DMS79 treated with DMSO at 0.1 percent for 48 hours (cell line): ENCODE measurements at regions not wholly inside any gene's neighbourhood (a gene's known extent, or its start where the extent isn't known, plus 50 kb on each side); places are given as distances from the start of the nearest gene placed in this dataset.
"Not testable (repeated sequence)": the region's sequence is repeated elsewhere in the genome, so short reads cannot be mapped to it uniquely, and the experiment has no call there.

ENCODE experiments used
- DNase-seq: peaks from one replicate; lab custom pipeline; 2025; lab: John Stamatoyannopoulos, UW

DNA sequence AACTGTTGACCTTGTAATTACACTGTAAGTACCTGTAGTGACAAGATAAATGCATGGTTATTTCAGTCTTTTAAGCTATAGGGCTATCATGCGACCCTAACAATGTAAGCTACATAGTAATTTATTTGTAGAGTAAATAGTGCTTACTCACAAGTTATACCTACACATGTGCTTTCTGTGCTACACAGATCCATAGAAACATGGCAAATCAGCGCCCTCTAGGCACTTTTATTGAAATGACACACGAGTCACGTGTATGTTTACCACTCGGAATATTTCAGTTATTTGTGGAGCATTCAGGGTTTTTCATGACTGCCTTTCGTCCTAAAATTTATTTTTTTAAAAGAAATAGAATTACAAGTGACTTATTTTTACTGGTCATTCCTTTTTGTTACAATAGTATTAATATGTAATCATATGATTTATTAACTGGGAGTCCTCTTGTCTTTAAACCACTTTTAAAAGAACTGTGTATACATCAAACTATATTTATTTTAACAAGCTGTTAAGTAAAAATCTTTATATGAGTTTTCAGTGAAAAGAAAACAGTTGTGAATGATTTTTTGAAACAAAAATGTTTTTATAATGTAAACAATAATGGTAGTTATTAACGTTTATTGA lies 1242.3 kb upstream of the WWC1 start:
- no peak for DNase-seq

DNA sequence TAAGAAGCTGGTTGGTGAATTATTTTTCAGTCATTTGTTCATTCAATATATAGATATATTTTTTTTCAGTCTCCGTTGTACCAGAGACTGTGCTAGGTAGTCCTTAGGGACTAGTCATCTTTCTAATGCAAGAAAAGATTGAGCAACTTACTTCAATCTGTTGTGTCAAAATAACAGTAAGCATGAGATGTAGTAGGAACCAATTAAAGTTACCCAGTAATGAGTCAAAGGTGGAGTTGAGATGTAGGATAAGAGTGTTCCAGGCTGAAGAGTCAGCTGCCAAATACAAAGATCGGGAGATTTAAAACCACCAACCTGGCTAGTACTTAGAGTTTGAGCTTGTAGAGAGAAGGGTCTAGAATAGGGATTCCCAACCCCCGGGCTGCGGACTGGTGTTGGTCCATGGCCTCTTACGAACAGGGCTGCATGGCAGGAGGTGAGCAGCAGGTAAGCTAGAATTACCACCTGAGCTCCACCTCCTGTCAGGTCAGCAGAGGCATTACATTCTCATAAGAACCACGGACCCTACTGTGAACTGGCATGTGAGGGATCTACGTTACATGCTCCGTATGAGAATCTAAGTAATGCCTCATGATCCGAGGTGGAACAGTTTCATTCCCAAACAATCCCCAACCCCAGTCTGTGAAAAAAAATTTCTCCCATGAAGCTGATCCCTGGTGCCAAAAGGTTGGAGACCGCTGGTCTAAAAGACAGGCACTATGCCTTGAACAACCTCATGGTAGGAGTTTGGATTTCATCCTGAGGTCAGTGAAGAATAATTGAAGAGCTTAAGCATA lies 1241.5 kb upstream of the WWC1 start:
- DNase-seq = no peak

DNA sequence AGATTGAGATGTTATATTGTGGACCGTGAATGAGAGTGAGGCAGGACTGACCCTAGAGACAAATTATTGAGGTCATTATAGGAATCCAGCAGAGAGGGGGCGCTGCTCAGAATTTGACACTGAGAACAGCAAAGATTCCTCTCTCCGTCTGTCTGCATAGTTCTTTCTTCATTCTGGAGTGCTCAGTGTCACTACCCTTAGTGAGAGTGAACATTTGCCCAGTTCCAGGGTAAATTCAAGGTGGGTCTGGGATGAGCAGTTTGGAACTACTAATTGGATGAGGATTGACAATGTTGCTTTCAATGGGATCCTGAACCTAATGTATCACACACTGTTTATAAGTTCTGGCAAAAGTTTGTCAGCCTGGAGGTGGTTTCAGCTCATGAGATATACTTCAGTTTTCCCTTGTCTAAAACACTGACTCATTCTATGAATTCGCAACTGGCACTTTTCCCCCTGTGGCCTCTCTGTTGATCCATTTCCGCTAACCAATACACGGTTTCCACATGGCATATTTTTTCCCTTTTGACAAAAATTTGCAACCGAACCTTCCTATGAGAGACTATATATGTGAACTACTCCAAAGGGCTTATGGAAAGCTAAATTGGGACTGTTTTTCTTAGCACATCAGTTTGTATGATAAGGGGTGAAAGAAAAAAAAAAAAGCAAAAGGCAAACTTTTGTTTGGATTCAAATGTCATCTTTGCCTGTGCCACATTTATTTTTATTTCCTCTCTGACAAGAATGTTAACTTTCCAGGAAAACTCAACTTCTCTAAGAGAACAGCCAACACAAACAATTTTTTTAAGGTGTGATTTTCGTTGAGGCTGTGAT lies 1240.7 kb upstream of the WWC1 start:
- DNase-seq = no peak

DNA sequence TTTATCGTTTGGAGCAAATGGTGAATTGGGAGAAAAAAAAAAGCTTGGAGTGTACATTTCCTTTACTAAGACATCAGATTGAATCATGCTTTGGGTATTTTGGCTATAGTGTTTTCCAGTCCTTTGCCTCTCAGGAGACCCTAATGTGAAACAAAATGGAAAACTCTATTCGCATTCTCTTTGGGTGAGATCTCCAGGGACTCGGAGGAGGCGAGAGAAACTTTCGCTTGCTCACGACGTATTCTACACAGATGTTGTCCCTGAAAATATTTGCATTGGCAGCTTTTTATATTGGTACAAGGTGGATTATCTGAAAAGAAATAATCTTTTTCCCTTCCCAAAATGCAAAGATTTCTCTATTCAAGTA lies 1240.1 kb upstream of the WWC1 start:
- DNase-seq = no peak

DNA sequence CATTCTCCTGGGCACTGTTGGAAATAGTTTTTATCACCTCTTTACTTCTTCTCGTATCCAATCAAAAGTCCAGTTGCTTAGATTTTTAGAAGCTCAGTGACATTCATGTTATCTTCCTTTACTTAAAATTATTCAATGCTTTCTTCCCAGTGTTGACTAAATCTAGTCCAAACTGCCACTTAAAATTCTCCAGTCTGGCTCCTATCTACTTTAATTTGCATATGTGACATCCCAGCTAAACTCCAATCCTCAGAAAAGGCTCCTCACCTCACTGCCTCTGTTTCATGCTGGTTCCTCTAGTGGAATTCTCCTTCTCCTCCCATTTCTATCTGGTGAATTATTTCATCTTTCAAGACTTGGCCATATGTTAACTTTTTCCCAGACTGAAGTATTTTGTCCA lies 1238.7 kb upstream of the WWC1 start:
- DNase-seq = no peak

DNA sequence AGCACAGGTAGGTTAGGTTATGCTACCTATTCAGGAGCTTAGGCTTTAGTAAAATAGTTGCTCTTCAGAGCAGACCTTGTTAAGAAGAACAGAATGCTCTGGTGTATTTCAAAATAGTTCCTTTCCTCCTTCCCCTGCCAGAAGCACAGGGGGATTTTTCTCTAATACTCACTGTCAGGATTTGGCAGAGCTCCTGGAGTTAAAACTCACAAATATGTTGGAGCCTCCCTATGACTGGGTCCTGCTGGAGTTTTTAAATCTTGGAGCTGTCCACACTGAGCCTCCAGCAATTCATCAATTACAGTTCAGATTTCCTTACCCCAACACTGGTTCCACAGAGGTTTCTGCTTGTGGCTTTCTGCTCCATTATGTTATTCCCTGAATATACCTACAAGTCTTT lies 1233.8 kb upstream of the WWC1 start:
- no peak for DNase-seq

DNA sequence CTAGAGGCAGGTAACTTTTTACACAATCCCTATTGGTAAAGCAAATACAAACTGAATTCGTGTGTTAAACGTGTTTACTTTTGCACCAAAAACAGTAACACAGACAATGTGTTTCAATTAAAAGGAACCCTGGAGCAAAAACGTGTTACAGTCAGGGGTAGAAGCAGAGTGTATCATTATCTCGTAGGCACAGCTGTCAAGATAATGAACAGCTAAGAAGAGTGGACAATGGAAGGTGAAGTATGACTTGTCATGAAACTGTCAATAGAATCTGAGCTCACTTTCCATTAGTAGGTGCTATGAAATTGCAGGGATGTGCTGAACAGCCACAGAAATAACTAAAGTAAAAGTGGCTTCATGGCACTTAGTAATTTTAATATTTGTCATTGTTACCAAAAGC lies 1229.8 kb upstream of the WWC1 start:
- DNase-seq = no peak

DNA sequence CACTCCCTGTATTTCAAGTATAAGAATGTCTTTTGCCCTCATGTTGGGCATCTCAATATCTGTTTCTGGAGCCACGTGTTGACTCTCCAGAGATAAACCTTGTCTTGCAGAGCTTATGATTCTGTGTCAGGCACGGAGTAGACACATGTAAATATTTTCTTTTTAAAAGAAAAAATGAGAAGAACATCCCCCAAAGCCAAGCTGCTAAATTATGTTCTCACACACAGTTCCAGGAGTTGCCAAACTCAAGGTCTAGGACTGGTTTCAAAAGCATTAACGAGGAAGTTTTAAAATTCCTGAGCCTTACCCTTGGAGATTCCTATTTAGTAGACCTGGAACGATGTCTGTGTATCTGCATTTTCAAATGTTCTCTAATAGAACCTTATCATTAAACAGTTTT lies 1228.3 kb upstream of the WWC1 start:
- no peak for DNase-seq

DNA sequence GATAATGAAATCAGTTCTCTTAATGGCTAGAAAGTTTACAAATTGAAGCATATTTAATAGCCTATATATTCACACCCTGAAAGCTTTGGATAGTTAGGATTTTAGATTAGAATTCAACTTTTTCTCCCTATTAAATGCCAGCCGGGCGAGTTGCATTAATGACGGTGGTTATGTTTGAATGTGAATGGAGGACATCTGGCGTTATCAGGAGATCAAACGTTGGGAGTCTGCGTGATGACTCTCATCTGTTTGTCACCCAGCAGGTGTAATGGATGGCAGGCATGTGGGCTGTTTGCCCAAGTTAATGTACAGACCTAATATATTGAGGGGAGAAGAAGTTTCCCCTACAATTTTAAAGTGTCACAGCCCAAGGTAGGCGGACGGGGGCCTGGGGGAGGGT lies 1227.7 kb upstream of the WWC1 start:
- no peak for DNase-seq

DNA sequence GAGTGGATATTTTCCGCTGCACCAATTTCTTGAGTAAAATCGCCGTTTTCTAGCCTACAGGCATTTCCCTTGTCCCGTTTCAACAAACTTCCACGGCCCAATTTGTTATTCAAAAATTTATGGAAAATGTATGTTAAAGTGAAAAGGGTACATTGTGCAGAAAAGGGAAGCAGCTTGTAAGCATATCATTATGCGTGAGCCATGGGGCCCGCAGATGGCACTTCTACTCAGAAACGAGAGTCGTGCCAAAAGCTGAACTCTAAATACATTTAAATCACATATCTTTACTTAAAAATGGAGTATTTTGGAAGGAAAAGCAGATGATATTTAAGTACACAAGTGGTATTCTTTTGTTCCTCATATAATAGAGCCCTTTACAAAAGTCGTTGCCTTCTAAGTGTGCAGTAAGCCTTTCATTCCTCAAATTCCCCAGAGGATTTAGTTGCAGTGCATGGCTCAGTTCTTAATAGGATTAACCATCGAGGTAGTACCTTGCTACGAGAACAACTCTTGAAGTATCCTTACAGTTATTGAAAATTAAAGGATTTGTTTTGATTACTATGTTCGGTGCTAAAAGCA lies 1227.2 kb upstream of the WWC1 start:
- no peak for DNase-seq

DNA sequence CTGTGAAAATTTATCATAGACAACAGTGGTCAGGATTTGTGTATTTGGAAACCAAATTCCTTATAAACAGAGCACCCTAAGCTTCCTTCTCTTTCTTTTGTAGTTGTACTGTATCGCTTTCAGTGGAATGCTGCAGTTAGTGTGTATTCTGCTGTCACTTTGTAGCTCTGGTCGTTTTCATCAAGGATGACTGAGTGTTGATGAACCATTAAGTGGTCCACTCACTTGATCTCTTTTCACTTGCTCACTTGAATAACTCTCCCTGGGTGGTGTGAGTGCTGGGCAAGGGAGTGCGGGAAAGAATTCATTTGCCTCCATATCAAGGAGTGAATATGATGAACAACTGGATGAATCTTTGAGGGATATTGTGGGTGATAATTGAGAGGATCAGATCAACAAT lies 1225.7 kb upstream of the WWC1 start:
- DNase-seq = no peak

DNA sequence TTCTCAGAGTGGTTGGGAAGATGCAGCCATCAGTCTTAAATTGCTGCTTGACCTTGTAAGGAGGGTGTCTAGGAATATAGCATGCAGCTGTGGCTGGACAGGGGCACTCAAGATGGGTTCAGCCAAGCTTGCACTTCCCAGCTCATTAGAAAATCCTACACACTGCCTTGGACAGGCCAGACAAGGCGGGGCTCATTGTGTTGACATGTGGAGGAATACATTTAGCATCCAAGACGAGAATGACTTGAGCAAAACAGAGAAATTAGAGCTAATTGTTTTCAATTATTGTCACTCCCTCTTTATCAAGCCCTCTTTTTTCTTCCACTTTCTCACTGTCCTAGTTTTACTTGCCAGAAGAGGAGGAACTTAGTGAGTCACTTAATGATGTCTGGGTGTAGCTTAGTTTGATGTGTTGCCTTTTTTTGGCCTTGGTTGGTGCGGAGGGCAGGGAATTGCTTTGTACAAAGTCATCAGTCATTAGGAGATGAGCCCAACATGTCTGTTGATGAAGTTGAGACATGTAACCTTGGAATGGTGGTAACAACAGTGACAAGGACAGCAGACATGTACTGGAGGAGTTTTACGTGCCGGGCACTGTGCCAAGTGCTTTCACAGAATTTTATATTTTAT lies 1219.3 kb upstream of the WWC1 start:
- no peak for DNase-seq

DNA sequence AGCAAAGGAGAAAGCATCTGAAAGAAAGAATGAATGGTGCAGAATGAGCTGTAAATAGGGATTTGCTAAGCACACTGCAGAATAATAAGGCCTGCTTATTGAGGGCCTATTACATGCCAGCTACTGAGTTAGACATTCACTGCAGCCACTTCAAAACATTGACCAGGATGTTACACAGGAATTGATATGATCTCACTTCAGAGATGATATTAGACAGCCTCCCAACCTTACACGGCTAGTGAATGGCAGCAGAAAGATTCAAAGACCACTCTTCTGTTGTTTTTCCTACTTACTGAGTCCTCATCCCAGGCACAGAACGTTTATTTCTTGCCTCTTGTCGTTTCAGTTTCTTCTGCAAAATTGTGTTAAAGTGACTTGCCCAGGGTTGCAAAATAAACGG lies 1209.9 kb upstream of the WWC1 start:
- DNase-seq = no peak

DNA sequence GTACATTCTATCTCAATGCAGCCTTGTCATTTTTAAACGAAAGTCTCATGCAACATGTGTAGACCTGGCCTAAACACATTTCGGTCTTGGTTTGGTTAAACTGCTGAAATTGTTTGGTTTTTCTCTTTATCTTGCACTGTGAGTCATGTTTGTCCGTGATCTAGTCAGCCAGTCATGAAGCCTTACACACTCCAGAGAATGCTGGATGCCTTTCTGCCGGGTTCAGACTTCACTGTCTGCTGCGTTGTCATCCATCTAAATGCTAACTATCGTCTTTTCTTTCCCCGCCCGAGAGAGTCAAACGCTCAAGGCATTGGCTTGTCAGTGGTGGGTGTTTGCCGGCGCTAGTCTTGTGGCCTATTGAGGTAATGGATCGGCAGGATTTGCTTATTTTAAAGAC lies 1194.6 kb upstream of the WWC1 start:
- no peak for DNase-seq

DNA sequence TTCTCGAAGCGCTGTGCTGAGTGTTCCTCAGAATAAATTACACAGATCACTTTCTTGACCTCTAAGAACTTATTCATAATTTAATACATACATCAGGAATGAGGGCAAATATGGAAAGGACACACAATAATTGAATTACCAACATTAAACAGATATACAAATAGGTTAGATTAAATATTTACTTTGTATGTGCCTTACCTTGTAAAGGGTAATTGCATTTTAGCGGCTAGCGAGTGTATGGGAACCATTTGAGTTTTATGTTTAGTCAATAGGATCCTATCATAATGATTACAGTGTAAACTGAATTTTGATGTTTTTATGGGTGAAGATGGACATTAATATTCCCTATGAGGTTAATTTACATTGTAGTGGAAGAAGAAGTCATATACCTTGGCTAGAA lies 1187.1 kb upstream of the WWC1 start:
- no peak for DNase-seq

DNA sequence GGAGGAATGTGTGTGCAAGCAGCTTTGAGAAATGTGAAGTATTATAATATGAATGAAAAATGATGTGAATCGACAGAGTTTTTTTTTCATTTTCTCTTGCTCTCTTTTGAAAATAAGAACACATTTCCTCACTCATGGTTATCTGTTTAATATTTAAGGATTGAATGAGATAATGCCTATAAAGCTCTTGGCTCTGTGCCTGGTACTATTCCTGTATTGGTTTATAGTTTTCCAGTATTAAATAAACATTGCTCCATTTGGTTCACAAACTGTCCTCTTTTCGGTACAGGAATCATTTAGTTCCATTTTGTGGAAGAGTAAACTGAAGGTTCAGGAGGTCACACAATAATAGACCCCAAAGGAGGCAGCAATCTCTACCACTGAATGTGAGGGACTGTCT lies 1185.5 kb upstream of the WWC1 start:
- DNase-seq = no peak

DNA sequence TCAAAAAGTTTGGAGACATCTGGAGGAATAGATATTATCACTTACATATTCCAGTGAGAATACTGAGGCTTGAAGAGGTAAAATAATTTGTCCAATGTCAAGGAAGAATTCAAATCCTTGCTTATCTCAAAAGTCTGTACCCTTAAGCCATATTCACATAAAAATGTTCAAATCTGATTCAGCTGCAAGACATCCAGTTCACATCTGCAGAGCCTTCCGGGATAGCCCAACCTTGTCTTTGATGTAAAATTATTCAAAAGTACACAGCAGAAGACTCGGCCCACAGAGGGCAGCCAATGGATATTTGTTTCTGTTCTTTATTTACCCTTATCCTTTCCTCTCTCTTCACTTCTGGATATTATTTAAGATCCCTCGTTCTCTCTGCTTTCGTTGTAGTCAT lies 1183.8 kb upstream of the WWC1 start:
- DNase-seq = no peak

DNA sequence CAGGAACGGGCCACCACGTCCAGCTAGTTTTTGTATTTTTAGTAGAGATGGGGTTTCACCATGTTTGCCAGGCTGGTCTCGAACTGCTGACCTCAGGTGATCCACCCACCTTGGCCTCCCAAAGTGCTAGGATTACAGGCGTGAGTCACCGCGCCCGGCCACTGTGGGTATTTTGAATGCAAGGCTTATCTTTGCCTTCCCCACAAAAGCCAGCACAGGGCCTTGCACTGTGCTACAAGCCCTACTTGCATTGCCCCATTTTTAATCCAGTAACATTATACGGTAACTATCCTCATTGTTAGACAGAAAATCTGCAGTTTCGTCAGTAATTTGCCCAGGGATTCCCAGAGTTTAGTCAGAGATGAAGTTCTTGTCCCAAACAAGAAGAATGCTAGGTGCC lies 1183.2 kb upstream of the WWC1 start:
- DNase-seq = not testable (repeated sequence)

DNA sequence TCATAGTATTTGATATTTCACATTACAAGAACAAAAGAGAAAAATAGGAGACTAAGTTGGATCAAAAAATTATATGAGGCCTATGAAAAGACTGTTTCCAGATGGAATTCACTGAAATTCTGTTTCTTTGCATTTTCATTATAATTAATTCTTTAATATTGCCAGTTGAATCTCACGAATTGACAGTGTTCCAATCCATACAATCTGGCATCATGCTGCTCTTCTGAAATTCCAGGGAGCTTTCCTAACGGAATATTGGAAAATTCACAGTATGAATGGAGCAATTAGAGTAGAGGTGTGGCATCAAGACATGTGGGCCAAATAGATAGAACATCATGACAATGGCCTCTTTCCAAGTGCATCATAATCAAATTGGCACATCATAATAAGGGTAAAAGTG lies 1178.9 kb upstream of the WWC1 start:
- no peak for DNase-seq

DNA sequence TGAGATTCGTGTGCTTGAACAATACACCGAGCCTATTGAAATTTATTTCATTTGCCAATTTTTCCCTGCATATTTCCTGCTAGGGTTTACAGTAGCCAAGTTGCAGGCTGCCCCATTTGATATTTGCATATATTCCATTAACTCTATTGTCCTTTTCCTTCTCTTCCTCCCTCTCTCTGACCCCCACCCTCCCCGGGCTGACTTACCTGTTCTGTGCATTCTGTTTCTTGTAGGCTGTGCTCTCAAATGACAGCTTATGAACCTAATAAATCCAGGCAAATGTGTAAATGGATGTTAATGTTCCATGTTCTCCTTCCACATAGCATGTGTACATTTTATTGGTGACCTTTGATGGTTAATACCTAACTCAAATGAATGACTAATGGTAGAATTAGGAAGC lies 1169.2 kb upstream of the WWC1 start:
- no peak for DNase-seq

DNA sequence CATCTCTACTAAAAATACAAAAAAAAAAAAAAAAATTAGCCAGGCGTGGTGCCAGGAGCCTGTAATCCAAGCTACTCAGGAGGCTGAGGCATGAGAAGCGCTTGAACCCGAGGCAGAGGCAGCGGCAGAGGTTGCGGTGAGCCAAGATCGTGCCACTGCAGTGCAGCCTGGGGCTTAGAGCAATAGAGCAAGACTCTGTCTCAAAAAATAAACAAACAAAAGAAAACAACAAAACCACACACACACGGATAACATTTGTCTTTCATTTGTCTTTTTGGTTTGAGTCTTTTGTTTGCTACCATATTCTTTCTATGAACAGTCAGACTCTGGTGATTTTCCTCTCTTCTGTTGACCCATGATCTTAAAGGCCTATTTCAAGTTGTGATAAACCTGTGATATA lies 1168.3 kb upstream of the WWC1 start:
- no peak for DNase-seq

DNA sequence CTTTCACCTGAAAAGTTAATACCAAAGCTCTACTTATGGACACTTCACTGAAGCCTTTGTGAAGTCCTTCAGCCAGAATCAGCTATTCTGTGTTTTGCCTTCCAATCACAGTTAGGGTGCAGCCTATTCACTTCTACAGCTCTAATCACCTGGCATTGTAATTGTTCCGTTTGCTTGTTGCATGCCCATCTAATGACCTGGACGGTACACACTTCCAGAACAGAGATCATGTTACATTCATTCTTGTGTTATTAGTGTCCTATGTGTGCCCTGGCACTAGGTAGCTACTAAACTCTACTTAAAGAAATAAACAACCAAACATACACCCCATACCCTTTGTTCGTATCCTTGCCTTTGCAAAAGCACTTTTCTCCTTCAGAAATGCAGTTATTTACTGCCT lies 1162.9 kb upstream of the WWC1 start:
- no peak for DNase-seq
